ENCODE measurements at regions not wholly inside any gene's neighbourhood (a gene's known extent, or its start where the extent isn't known, plus 50 kb on each side); places are given as distances from the start of the nearest gene placed in this dataset.

GRCh38 chr14:82104013-82104412 is 570.4 kb upstream of the SEL1L start (continued):
- TF ChIP-seq, protein P1, sequence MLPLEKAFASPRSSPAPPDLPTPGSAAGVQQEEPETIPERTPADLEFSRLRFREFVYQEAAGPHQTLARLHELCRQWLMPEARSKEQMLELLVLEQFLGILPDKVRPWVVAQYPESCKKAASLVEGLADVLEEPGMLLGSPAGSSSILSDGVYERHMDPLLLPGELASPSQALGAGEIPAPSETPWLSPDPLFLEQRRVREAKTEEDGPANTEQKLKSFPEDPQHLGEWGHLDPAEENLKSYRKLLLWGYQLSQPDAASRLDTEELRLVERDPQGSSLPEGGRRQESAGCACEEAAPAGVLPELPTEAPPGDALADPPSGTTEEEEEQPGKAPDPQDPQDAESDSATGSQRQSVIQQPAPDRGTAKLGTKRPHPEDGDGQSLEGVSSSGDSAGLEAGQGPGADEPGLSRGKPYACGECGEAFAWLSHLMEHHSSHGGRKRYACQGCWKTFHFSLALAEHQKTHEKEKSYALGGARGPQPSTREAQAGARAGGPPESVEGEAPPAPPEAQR (CRISPR knock-in tag; IDR thresholded peaks at IDR 0.05), result no peak

DNA sequence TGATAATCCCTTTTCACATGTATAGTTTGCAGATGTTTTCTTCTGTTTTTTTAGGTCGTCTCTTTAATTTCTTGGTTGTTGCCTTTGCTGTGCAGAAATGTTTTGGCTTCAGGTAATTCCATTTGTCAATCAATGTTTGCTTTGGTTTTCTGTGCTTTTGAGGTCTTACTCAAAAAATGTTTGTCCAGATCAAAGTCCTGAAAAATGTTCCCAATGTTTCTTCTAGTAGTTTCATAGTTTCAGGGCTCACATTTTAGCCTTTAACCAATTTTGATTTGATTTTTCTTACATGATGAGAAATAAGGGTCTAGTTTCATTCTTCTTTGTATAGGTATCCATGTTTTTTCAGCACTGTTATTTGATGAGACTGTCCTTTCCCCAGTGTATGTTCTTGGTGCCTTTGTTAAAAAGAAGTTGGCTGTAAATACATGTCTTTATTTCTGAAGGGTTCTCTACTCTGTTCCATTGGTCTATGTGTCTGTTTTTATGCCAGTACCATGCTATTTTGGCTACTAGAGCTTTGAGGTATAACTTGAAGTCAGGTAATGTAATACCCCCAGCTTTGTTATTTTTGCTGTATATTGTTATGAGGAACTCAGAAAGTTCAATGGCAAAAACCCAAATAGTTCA is 578.7 kb upstream of the SEL1L start:
- Mint-ChIP-seq H3K4me3 (no peak overlapping the region), H3K27ac (no peak overlapping the region), H3K27me3 (ENCODE audit: low read depth) (no peaks in the 10 kb centered on the region), H3K9me3 (peaks cover 11% of the 10 kb centered on the region), H3K36me3 (peaks cover 2% of the 10 kb centered on the region; the same call in 1 of the 2 replicates), H3K4me1 (peaks cover 5% of the 10 kb centered on the region; the same call in 1 of the 2 replicates)
- ChIA-PET POLR2A (no interaction called here), CTCF (no interaction called here)
- TF ChIP-seq ZNF232 (CRISPR knock-in tag; IDR thresholded peaks at IDR 0.05), result no peak
- TF ChIP-seq CBFB (CRISPR knock-in tag; IDR thresholded peaks at IDR 0.05; ENCODE audit: low read depth), result no peak
- TF ChIP-seq FOXP1 (CRISPR knock-in tag; IDR thresholded peaks at IDR 0.05; ENCODE audit: borderline replicate concordance), result no peak
- TF ChIP-seq TEAD1 (CRISPR knock-in tag; IDR thresholded peaks at IDR 0.05), result no peak
- ATAC-seq, result no peak
- DNase-seq (ENCODE audit: low spot score), result no peak

DNA sequence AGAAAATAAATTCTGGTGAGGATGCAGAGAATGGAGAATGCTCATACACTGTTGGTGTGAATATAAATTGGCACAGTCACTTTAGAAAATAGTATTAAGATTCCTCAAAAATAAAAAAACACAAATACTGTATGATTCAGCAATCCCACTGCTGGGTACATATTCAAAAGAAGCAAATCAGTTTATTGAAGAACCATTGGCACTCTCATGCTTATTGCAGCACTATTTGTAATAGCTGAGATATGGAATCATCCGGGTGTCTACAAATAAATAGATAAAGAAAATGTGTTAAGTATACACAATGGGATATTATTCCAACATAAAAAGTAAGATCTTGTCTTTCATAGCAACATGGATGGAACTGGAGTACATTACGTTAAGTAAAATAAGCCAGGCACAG is 579.4 kb upstream of the SEL1L start:
- no peaks in the 10 kb centered on the region; the same call in 1 of the 2 replicates for H3K27me3 Mint-ChIP-seq (ENCODE audit: low read depth)
- no peak for ATAC-seq
- ChIA-PET POLR2A (no interaction called here), CTCF (no interaction called here)
- peaks cover 5% of the 10 kb centered on the region; the same call in 1 of the 2 replicates for H3K4me1 Mint-ChIP-seq
- H3K36me3 Mint-ChIP-seq, result peaks cover 6% of the 10 kb centered on the region; the same call in 1 of the 2 replicates
- no peak overlapping the region for H3K27ac Mint-ChIP-seq
- DNase-seq (ENCODE audit: low spot score), result no peak
- H3K9me3 Mint-ChIP-seq, result peaks cover 18% of the 10 kb centered on the region
- TF ChIP-seq NFATC4 (CRISPR knock-in tag; IDR thresholded peaks at IDR 0.05), result no peak
- no peak for TF ChIP-seq TEAD1 (CRISPR knock-in tag; IDR thresholded peaks at IDR 0.05)
- TF ChIP-seq CREB1 (CRISPR knock-in tag; IDR thresholded peaks at IDR 0.05), result no peak
- no peak overlapping the region for H3K4me3 Mint-ChIP-seq

GRCh38 chr14:82113710-82114109 is 580.1 kb upstream of the SEL1L start:
- ATAC-seq (no peak), DNase-seq (ENCODE audit: low spot score) (no peak)
- H3K4me3 Mint-ChIP-seq, result no peak overlapping the region
- peaks cover 22% of the 10 kb centered on the region for H3K9me3 Mint-ChIP-seq
- peaks cover 5% of the 10 kb centered on the region; the same call in 1 of the 2 replicates for H3K4me1 Mint-ChIP-seq
- TF ChIP-seq CREM (CRISPR knock-in tag; IDR thresholded peaks at IDR 0.05), result no peak
- no peak for TF ChIP-seq ZNF423 (CRISPR knock-in tag; IDR thresholded peaks at IDR 0.05)
- TF ChIP-seq FOXJ3 (CRISPR knock-in tag; IDR thresholded peaks at IDR 0.05; ENCODE audit: borderline replicate concordance), result no peak
- TF ChIP-seq ZNF232 (CRISPR knock-in tag; IDR thresholded peaks at IDR 0.05), result no peak
- TF ChIP-seq SOX15 (CRISPR knock-in tag; IDR thresholded peaks at IDR 0.05), result no peak
- TF ChIP-seq NFYB (CRISPR knock-in tag; conservative IDR thresholded peaks at IDR 0.05; ENCODE audit: low read depth), result no peak
- no peak for TF ChIP-seq ZNF281 (CRISPR knock-in tag; IDR thresholded peaks at IDR 0.05)
- no peak for TF ChIP-seq SMAD4 (CRISPR knock-in tag; IDR thresholded peaks at IDR 0.05)
- no peak for TF ChIP-seq ZNF219 (CRISPR knock-in tag; IDR thresholded peaks at IDR 0.05; ENCODE audit: borderline replicate concordance)
- TF ChIP-seq MAX (CRISPR knock-in tag; IDR thresholded peaks at IDR 0.05), result no peak
- TF ChIP-seq ZNF263 (CRISPR knock-in tag; IDR thresholded peaks at IDR 0.05; ENCODE audit: low read depth), result no peak
- TF ChIP-seq, protein P1 (CRISPR knock-in tag; IDR thresholded peaks at IDR 0.05), result no peak
- no peak for TF ChIP-seq SP1 (CRISPR knock-in tag; conservative IDR thresholded peaks at IDR 0.05)
- TF ChIP-seq RORB (CRISPR knock-in tag; IDR thresholded peaks at IDR 0.05), result no peak
- no peak for TF ChIP-seq MYBL2 (CRISPR knock-in tag; IDR thresholded peaks at IDR 0.05)
- no peak for TF ChIP-seq ZNF121 (CRISPR knock-in tag; IDR thresholded peaks at IDR 0.05)
- TF ChIP-seq E2F4 (CRISPR knock-in tag; IDR thresholded peaks at IDR 0.05; ENCODE audit: borderline replicate concordance, low read depth), result no peak
- TF ChIP-seq CDX4 (CRISPR knock-in tag; IDR thresholded peaks at IDR 0.05; ENCODE audit: borderline replicate concordance), result no peak
- peaks cover 6% of the 10 kb centered on the region; the same call in 1 of the 2 replicates for H3K36me3 Mint-ChIP-seq
- ChIA-PET CTCF (no interaction called here), POLR2A (no interaction called here)
- H3K27me3 Mint-ChIP-seq (ENCODE audit: low read depth), result no peaks in the 10 kb centered on the region; the same call in 1 of the 2 replicates
- H3K27ac Mint-ChIP-seq, result no peak overlapping the region

Data from WTC11 (cell line).